SK-N-MC (cell line): ENCODE measurements at regions not wholly inside any gene's neighbourhood (a gene's known extent, or its start where the extent isn't known, plus 50 kb on each side); places are given as distances from the start of the nearest gene placed in this dataset.

ENCODE experiments used
- EZH2 ChIP-seq: fragments of 200-600 bp; sonication (generic); IDR thresholded peaks from one replicate; pipeline ENCODE4 v1.6.1; 2017; ENCODE audit warnings: antibody characterized with exemption
- FOXP2 ChIP-seq: optimal IDR thresholded peaks from 2 replicates; pipeline ENCODE3; 2011; ENCODE audit warnings: mild to moderate bottlenecking, moderate library complexity; ENCODE audit not compliant: insufficient read depth; ENCODE audit errors: extremely low read length, control extremely low read depth
- POLR2AphosphoS5 ChIP-seq: IDR thresholded peaks from 2 replicates; pipeline ENCODE4 v1.6.1; 2012; ENCODE audit warnings: mild to moderate bottlenecking, low read depth, low read length, borderline replicate concordance

GRCh38 chr2:129229830-129230441, 749.5 kb upstream of the RAB6C start:
- TF ChIP-seq POLR2AphosphoS5, result no peak
- no peak for TF ChIP-seq EZH2
- no peak for TF ChIP-seq FOXP2
